ENCODE measurements at regions not wholly inside any gene's neighbourhood (a gene's known extent, or its start where the extent isn't known, plus 50 kb on each side); places are given as distances from the start of the nearest gene placed in this dataset.

- no peak overlapping the region for H3K4me3 ChIP-seq (ENCODE audit: low read length)
- no peak overlapping the region for H3K9ac ChIP-seq (ENCODE audit: low read depth, low read length)
- no peaks in the 10 kb centered on the region; the same call in 1 of the 2 replicates for H3K4me1 ChIP-seq (ENCODE audit: insufficient read depth, low read length)
- 85% methylated on average over 8 of the region's 9 CpGs for WGBS
- no peaks in the 10 kb centered on the region for H3K36me3 ChIP-seq (ENCODE audit: insufficient read depth, low read length)
- no peak overlapping the region for H3K27ac ChIP-seq (ENCODE audit: low read depth, low read length)
- H3K27me3 ChIP-seq (ENCODE audit: insufficient read depth, low read length): no peaks in the 10 kb centered on the region
- no peaks in the 10 kb centered on the region for H3K9me3 ChIP-seq (ENCODE audit: insufficient read depth, low read depth, low read length)
These were observed 51.1 kb upstream of the ADARB2 start for GRCh38 chr10:1788401-1788800.

Data from HUES64 (cell line).